Neural progenitor cell (in vitro differentiated cells): ENCODE measurements at regions not wholly inside any gene's neighbourhood (a gene's known extent, or its start where the extent isn't known, plus 50 kb on each side); places are given as distances from the start of the nearest gene placed in this dataset.
"Not testable (repeated sequence)": the region's sequence is repeated elsewhere in the genome, so short reads cannot be mapped to it uniquely, and the experiment has no call there.

Experiments used
- EZH2phosphoT487 ChIP-seq: fragments of 200-600 bp; sonication (generic); IDR thresholded peaks from 2 replicates; pipeline ENCODE4 v1.6.1; 2017; ENCODE audit warnings: antibody characterized with exemption
- TF ChIP-seq, protein P1 (sequence below): fragments of 200-600 bp; sonication (generic); IDR thresholded peaks from 2 replicates; pipeline ENCODE4 v1.5.1; 2017; ENCODE audit warnings: antibody characterized with exemption, mild to moderate bottlenecking

DNA sequence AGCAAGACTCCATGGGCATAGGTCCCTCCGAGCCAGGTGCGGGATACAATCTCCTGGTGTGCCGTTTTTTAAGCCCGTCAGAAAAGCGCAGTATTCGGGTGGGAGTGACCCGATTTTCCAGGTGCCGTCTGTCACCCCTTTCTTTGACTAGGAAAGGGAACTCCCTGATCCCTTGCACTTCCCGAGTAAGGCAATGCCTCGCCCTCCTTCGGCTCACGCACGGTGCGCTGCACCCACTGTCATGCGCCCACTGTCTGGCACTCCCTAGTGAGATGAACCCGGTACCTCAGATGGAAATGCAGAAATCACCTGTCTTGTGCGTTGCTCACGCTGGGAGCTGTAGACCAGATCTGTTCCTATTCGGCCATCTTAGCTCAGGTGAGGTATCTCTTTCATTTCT lies 344.1 kb upstream of the ZNF32 start:
- TF ChIP-seq, protein P1, sequence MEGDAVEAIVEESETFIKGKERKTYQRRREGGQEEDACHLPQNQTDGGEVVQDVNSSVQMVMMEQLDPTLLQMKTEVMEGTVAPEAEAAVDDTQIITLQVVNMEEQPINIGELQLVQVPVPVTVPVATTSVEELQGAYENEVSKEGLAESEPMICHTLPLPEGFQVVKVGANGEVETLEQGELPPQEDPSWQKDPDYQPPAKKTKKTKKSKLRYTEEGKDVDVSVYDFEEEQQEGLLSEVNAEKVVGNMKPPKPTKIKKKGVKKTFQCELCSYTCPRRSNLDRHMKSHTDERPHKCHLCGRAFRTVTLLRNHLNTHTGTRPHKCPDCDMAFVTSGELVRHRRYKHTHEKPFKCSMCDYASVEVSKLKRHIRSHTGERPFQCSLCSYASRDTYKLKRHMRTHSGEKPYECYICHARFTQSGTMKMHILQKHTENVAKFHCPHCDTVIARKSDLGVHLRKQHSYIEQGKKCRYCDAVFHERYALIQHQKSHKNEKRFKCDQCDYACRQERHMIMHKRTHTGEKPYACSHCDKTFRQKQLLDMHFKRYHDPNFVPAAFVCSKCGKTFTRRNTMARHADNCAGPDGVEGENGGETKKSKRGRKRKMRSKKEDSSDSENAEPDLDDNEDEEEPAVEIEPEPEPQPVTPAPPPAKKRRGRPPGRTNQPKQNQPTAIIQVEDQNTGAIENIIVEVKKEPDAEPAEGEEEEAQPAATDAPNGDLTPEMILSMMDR: not testable (repeated sequence)
- not testable (repeated sequence) for TF ChIP-seq EZH2phosphoT487
